Stimulated activated CD4-positive, alpha-beta T cell treated with anti-CD3 and anti-CD28 coated beads, Interleukin-4, amount 100 ng/mL, for 24 hours (primary cell): ENCODE measurements at regions not wholly inside any gene's neighbourhood (a gene's known extent, or its start where the extent isn't known, plus 50 kb on each side); places are given as distances from the start of the nearest gene placed in this dataset.

Experiments used
- DNase-seq: peaks from one replicate; pipeline ENCODE4 v3.0.0-alpha.2; 2020

GRCh38 chr18:76113101-76113500, 381.9 kb downstream of the ZNF516 start:
- DNase-seq: no peak

DNA sequence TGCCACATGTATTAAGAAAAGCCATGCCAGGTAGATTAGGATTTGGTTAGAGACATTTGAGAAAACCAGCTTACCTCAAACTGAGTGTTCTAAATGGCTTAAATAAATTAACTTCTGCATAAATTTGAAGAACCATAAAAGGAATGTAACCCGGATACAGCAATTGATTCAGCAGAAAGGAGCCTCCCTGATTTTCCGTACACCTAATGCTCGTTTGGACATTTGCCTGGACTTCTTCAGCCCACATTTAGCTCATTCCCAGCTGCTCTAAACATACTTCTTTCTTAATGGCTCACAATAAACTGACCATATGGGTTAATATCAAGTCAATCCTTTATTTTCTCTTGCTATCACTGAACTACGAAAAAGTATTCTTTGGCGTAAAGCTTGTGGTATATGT, 392.4 kb downstream of the ZNF516 start:
- DNase-seq: no peak

DNA sequence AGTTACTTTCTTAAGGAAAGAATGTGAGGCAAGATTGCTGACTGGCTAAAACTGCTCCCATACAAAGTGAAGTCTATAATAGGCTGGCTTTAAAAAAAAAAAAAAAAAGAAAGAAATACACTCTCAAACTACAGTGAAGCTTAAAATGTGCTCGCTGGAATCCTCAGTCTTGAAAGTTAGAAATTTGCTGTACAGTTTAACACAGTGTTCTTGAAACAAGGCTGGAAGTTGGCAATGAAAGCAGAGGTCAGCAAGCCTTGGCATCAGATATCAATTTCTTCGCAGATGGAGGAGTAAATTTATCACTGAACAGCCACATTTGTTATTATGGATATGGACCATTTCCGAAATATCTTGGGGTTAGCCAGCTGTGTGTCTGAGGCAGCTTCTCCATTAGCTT, 392.9 kb downstream of the ZNF516 start:
- no peak for DNase-seq

GRCh38 chr18:76099931-76100457, 395.0 kb downstream of the ZNF516 start:
- no peak for DNase-seq

GRCh38 chr18:76098674-76099411, 396.2 kb downstream of the ZNF516 start:
- DNase-seq: no peak

DNA sequence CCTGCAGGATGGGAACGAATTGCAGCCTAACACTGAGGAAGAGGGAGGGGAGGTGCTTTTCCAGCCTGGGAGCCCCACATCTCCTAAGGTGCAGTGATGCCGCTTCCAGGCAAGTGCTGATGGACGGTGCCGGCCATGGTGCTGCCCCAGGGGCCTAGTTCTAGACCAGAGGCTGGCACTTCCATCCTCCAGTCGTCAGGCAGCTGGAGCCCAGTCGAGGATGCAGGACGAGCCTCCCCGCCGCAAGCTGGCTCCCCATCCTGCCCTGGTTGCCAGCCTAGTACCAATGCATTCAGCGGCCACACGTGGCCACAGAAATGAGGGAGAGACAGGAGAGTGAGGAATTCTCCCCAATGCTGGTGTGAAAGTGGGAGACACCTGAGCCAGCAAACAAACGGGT, 413.5 kb downstream of the ZNF516 start:
- DNase-seq: no peak

GRCh38 chr18:76080430-76080829, 414.6 kb downstream of the ZNF516 start:
- no peak for DNase-seq

GRCh38 chr18:76075777-76076176, 419.3 kb downstream of the ZNF516 start:
- DNase-seq: no peak

GRCh38 chr18:76064998-76065397, 430.0 kb downstream of the ZNF516 start:
- DNase-seq: no peak

- DNase-seq: no peak
These were observed 436.9 kb downstream of the ZNF516 start for GRCh38 chr18:76058146-76058545.

DNA sequence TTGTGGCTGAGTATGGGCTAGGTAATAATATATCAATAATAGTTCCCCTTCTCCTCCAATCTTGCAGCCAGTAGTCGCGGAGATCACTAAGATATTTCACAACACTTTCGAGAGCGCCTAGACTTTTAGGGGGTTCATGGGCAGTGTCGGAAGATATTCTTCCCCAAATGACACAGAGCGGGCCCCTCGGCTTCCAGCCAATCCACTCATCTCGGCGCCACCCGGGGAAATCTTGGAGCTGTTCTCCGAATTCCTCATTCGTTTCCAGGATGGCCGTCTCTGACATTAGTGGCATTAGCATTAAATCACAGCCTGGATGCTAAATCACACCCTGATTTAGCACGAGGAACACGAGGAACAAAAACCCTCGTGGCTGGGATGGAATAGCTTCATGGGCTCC, 437.7 kb downstream of the ZNF516 start:
- DNase-seq: no peak

DNA sequence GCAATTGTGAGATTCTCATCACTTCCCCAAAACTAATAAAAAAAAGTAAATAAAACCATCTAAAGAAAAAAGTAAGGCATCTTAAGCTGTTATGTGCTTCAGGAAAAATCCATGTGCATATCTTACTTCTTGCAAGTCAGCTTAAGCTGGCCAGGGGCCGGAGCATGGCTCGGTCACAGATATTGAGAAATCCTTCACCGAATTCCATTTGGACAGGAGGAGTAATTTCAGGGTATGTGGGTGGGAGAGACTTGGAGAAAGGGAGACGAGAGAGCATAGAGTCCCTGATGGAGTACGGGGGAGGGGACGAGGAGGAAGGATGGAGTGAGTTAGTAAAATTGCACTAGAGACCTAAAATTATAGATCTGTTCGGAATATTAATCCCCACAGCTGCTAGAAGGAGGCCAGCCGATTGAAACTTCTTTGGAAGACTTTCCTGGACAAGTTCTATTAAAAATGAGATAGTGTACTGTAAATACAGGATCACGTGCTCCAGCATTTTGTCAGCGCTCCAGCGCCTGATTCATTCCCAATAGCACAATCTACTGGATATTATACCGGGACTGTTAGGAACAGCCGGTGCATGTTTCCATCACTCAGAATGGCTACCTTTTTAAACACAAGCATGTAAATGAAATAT, 438.5 kb downstream of the ZNF516 start:
- DNase-seq: no peak

- no peak for DNase-seq
These were observed 439.5 kb downstream of the ZNF516 start for GRCh38 chr18:76055578-76055977.

GRCh38 chr18:76055025-76055424, 440.0 kb downstream of the ZNF516 start:
- DNase-seq: no peak

- no peak for DNase-seq
These were observed 440.9 kb downstream of the ZNF516 start for GRCh38 chr18:76054156-76054555.

- DNase-seq: no peak
These were observed 441.5 kb downstream of the ZNF516 start for GRCh38 chr18:76053551-76053950.

DNA sequence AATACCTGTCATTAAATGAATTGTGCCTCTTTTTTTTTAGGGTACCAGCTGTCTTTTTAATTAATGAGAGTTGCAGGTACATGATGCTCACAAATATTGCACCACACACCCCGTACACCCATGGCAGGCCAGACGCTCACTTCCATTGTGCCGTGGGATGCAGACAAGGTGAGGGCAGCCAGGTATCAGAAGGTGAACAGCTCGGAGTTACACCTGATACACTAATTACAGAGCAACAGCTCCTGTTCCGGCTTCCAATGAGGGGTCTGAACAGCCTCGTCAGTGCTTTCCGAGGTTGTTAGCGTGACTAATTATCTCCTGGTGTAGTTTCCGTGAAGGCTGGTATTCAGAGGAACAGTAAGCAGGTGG, 442.8 kb downstream of the ZNF516 start:
- DNase-seq: no peak

DNA sequence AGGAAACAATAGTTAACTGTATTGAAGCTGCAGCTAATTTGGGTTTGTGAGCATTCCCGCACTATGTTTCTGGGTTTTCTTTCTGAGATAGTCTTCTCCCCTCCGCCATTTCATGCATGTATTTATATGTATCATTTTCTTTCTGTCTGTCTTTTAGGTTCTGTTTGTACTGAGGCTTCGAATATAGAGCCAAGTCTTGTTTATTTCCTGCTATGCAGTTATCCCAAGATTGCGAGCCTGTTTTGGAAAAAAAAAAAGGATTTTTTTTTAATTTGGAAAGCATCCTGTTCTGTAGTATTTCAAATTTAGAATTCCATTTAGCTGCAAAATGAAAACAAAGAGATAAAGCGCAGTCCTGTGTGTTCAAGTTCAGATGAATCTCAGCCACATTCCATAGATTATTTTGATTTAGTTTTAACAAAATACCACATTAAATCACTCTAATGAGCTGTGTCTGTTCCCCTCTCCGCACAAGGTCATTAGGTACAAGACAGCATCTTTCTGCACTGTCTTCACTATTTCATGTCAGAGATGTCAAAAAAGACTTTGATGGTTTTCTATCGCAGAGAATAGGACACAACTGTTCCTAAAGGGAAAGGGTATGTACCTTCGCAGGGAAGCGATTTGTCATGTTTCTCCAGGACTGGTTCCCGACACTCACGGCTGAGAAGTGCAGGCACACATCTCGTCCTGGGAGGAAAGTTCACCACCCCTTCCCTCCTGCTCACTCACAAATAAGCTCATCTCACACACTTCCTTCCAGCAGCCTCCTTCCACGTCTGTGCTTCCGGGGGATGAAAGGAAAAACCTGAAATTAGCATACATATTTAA, 443.4 kb downstream of the ZNF516 start:
- DNase-seq: no peak

DNA sequence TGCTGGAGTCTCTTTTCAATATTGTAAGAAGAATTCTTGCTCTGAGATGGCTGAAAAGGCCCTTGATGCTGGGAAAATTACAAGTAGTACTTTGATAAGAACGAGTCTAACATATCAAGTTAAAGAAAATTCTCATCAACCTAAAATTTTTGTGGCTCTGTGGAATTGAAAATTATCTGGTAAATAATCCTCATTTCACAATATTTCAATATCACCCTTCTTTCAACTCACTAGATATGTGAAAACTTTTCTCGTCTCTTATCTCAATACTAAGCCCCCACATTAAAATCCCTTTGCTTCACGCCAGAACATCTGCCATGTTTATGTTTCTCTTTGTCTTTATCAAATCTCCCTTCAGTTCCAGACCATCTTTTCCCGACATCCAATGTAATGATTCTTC, 448.8 kb downstream of the ZNF516 start:
- DNase-seq: no peak

DNA sequence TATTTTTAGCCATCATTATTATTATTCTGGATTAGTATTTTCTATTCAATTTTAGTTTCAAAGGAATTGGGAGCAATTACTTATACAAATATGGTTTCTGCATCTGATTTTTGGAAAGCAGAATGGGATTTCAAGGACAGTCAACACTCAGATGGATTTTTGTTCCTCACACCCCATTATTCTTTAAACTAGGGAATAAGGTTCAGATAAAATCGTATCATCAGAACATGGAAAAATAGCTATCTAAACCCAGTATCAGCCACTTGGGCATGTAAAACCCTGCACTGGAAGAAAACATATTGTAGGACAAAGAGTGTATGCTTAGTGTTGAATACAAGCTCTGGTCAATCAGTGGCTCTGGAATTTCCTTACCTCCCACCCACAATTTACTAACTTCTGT, 452.5 kb downstream of the ZNF516 start:
- no peak for DNase-seq

GRCh38 chr18:76018210-76018609, 476.8 kb downstream of the ZNF516 start:
- DNase-seq: no peak

GRCh38 chr18:76013057-76013456, 482.0 kb downstream of the ZNF516 start:
- no peak for DNase-seq

- no peak for DNase-seq
These were observed 489.3 kb downstream of the ZNF516 start for GRCh38 chr18:76005632-76006208.
